Nephron progenitor cell (in vitro differentiated cells): ENCODE measurements at regions not wholly inside any gene's neighbourhood (a gene's known extent, or its start where the extent isn't known, plus 50 kb on each side); places are given as distances from the start of the nearest gene placed in this dataset.

Experiments
- DNase-seq: peaks from one replicate; pipeline ENCODE4 v3.0.0; 2021
- H3K27ac Mint-ChIP-seq: 2 replicates; pipeline ENCODE4 v1.8.0; 2021; ENCODE audit warnings: mild to moderate bottlenecking, moderate library complexity, mixed read lengths
- H3K27me3 Mint-ChIP-seq: 2 replicates; pipeline ENCODE4 v1.8.0; 2021; ENCODE audit warnings: mild to moderate bottlenecking, low read depth, mixed read lengths; ENCODE audit not compliant: poor library complexity
- H3K36me3 Mint-ChIP-seq: 2 replicates; pipeline ENCODE4 v1.8.0; 2021; ENCODE audit warnings: low read depth, mixed read lengths
- H3K4me1 Mint-ChIP-seq: 2 replicates; pipeline ENCODE4 v1.8.0; 2021; ENCODE audit warnings: mixed read lengths
- H3K4me3 Mint-ChIP-seq: 2 replicates; pipeline ENCODE4 v1.8.0; 2021; ENCODE audit warnings: mild to moderate bottlenecking, moderate library complexity, mixed read lengths
- H3K9me3 Mint-ChIP-seq: 2 replicates; pipeline ENCODE4 v1.8.0; 2021; ENCODE audit warnings: mild to moderate bottlenecking, moderate library complexity, mixed read lengths
- TF ChIP-seq, protein P1 (sequence below): fragments of 200-600 bp; sonication (generic); IDR thresholded peaks from 2 replicates; pipeline ENCODE4 v1.5.0; 2021; ENCODE audit warnings: antibody characterized with exemption

DNA sequence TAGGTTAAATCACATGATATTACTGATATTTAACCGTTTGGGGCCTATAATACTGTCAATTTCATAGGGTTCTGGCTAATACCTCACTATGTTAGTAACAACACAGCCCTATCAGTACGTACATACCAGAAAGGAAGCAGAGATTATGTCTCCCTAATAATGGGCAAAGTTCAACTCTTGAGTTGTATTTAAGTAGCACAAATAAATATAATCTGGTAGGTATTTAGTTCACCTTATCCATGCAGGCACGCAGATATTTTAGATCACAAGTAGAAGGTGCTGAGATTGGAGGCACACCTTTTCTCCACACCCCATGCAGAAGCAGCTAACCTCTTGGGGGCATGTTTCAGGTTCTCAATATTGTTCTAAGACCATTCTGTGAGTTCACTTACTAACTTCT is 118.9 kb downstream of the IRS1 start:
- DNase-seq: no peak

DNA sequence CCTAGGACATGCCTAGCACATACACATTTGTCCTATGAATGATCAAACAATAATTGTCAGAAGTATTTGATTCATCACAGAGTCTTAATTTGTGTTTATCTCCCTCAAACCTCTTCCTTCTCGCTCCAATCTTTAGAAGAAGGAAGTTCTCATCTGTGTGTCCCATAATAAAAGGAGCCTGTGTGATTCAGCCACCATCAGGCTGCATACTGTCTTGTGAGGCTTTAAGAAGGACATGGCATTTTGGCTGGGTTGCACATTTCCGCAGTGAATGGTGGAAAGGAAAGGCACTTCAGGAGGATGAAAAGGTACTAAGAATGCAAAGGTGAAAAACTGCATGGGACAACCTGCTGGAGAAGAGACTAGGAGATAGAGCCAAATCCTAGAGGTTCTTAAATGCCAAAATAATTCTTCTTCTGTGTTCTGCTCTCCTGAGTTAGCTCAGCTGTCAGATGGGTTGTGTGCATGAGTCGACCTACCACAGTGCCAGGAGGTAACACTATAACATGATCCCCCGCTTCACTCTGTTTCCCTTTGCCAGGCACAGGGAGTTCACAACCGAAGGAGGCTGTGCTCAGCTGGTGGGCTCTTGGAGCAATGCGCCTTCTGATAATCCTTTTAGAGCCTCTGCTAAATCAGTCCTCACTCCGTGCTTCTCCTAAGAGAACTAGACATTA is 120.1 kb downstream of the IRS1 start:
- Mint-ChIP-seq H3K9me3 (no peaks in the 10 kb centered on the region), H3K27me3 (no peaks in the 10 kb centered on the region), H3K4me3 (no peak overlapping the region), H3K36me3 (no peaks in the 10 kb centered on the region), H3K4me1 (peaks cover 11% of the 10 kb centered on the region), H3K27ac (no peak overlapping the region)
- TF ChIP-seq, protein P1, sequence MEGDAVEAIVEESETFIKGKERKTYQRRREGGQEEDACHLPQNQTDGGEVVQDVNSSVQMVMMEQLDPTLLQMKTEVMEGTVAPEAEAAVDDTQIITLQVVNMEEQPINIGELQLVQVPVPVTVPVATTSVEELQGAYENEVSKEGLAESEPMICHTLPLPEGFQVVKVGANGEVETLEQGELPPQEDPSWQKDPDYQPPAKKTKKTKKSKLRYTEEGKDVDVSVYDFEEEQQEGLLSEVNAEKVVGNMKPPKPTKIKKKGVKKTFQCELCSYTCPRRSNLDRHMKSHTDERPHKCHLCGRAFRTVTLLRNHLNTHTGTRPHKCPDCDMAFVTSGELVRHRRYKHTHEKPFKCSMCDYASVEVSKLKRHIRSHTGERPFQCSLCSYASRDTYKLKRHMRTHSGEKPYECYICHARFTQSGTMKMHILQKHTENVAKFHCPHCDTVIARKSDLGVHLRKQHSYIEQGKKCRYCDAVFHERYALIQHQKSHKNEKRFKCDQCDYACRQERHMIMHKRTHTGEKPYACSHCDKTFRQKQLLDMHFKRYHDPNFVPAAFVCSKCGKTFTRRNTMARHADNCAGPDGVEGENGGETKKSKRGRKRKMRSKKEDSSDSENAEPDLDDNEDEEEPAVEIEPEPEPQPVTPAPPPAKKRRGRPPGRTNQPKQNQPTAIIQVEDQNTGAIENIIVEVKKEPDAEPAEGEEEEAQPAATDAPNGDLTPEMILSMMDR: no peak
- no peak for DNase-seq

More for the DNA sequence above, 118.9 kb downstream of the IRS1 start:
- Mint-ChIP-seq H3K36me3 (no peaks in the 10 kb centered on the region), H3K4me1 (peaks cover 11% of the 10 kb centered on the region), H3K9me3 (peaks cover 4% of the 10 kb centered on the region), H3K27ac (no peak overlapping the region), H3K27me3 (no peaks in the 10 kb centered on the region), H3K4me3 (no peak overlapping the region)
- TF ChIP-seq, protein P1: no peak

DNA sequence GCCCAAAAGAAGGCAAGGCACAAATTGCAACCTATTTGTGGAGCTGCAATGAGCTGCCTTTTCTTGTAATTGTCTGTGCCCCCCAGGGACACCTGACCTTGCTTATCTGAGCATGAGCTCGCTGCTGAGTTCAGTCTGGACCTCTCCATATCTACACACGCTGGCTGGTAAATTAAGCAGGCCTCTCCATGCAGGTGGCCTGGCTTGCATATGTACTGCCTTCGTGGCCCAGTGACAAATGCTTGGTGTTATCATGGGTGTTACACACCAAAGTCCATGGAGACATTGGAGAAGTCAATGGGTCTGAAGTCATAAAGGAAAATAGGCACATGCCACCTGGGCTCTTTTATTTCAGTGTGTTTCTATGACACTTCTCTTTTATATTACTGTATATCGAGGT is 121.2 kb downstream of the IRS1 start:
- Mint-ChIP-seq H3K36me3 (no peaks in the 10 kb centered on the region), H3K9me3 (no peaks in the 10 kb centered on the region), H3K4me1 (peaks cover 11% of the 10 kb centered on the region), H3K27ac (no peak overlapping the region), H3K27me3 (no peaks in the 10 kb centered on the region), H3K4me3 (no peak overlapping the region)
- no peak for DNase-seq
- TF ChIP-seq, protein P1: no peak

DNA sequence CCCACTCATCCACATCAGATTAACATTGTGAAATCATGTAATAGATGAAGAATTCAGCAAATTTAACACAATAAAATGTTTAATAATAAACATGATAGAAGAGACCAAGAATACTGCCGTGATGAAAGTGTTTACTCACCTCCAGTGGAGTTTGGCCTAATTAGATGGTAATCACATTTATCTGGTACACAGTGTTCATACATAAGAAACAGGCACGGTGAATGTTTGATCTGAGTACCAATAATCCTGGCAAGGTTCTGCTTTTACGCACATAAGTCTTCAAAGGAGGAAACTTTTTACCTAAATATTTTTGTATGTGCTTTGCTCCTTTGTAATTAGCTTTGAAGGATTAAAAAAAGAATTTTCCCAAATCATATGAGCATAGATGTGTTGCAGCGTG is 122.5 kb downstream of the IRS1 start:
- Mint-ChIP-seq H3K27me3 (no peaks in the 10 kb centered on the region), H3K27ac (no peak overlapping the region), H3K9me3 (no peaks in the 10 kb centered on the region), H3K4me3 (no peak overlapping the region), H3K36me3 (no peaks in the 10 kb centered on the region), H3K4me1 (peaks cover 6% of the 10 kb centered on the region)
- no peak for DNase-seq
- TF ChIP-seq, protein P1: no peak

DNA sequence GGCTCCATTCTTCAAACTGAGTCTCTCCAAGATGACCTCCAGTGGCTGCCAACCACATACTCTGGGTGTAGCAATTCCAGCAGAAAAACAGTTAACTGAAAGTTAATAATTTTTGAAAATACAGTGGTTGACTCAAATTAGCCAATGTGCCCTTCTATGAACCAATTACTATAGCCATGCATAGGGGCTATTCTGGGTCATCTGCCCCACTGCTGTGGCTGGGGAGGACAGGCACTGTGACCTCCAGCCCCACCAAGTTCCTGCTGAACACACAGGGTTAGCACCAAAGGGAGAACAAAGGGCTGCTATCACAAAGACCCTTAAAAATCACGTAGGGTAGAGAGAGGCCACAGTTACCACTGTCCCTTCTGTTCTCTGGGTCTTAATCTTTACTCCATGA is 123.0 kb downstream of the IRS1 start:
- no peak overlapping the region for H3K27ac Mint-ChIP-seq

More for the DNA sequence above, 123.0 kb downstream of the IRS1 start:
- TF ChIP-seq, protein P1: no peak
- Mint-ChIP-seq H3K27me3 (no peaks in the 10 kb centered on the region), H3K9me3 (no peaks in the 10 kb centered on the region), H3K36me3 (no peaks in the 10 kb centered on the region), H3K4me3 (no peak overlapping the region), H3K4me1 (peaks cover 2% of the 10 kb centered on the region)
- DNase-seq: no peak
